ENCODE measurements at regions not wholly inside any gene's neighbourhood (a gene's known extent, or its start where the extent isn't known, plus 50 kb on each side); places are given as distances from the start of the nearest gene placed in this dataset.
"Not testable (repeated sequence)": the region's sequence is repeated elsewhere in the genome, so short reads cannot be mapped to it uniquely, and the experiment has no call there.

- DNase-seq, result no peak
Measured at GRCh38 chr10:85408388-85408787, 958.2 kb downstream of the GRID1 start.

- DNase-seq, result not testable (repeated sequence)
Measured at GRCh38 chr10:85410586-85410985, 956.0 kb downstream of the GRID1 start.

GRCh38 chr10:85413570-85413969 lies 953.0 kb downstream of the GRID1 start:
- DNase-seq, result no peak

DNA sequence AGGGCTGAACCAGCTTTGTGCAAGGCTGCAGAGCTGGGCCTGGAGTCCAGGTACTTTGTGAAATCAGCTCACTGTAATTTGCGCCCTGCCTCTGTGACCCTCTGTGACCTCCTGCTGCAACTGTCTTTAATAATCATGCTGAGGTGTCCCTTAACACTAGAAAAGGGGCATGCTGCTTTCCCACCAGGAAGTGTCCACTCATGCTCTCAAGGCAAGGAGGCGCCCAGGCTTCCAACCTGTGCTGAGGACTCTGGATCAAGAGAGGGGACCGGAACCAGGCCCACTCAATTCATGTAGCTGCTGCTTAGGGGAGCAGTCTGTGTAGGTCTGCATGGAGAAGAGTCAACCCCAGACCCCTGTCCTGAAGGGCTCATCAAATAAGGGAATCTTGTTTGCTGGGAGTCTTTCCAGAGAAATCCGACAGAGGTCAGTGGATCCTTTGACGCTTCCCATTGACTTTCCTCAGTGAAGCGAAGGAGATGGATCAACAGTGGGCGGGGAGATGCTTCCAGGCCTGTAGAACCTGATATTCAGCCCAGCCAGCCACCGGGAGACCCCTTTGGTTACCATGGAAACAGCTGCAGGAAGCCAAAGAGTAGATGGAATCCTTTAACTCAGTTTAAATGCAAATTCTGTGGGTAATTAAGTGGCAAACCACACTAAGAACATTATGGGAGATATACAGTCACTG lies 945.9 kb downstream of the GRID1 start:
- no peak for DNase-seq

GRCh38 chr10:85421421-85421820 lies 945.2 kb downstream of the GRID1 start:
- no peak for DNase-seq

GRCh38 chr10:85429126-85429525 lies 937.5 kb downstream of the GRID1 start:
- DNase-seq, result no peak

DNA sequence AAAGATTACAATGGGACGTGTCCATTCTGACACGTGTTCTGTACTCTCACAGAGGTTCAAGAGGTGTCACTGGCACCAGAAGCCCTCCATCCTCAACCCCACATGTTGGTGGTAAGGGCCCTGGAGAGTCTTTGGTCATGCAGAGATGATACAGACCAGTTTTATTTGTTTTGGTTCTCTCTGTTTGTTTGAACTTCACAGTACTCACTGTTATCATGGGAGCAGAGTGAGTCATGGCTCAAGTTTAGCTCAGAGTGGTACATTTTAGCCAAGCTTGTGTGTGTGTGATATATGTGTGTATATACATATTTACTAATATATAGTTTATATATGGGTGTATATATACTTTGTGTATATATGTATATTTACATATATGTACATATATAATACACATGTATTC lies 935.6 kb downstream of the GRID1 start:
- DNase-seq, result no peak

DNA sequence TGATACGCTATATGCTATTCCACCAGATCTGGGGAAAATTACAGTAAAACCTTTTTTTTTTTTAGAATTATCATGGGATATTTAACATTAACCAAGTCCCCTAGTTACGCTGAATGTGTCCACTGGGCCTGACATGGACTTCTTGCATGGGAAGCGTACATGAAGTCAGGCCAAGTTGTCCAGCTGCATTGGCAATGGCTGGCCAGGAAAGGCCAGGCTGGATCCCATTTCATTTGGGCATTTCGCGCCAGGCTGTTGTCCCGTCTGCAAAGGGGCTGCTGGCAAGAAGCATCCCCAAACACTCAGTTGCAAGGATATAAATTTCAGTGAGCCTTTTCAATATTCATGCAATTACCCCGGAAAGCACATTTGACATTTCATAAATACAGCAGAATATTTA lies 933.3 kb downstream of the GRID1 start:
- no peak for DNase-seq

- DNase-seq, result no peak
Measured at GRCh38 chr10:85444868-85445267, 921.7 kb downstream of the GRID1 start.

DNA sequence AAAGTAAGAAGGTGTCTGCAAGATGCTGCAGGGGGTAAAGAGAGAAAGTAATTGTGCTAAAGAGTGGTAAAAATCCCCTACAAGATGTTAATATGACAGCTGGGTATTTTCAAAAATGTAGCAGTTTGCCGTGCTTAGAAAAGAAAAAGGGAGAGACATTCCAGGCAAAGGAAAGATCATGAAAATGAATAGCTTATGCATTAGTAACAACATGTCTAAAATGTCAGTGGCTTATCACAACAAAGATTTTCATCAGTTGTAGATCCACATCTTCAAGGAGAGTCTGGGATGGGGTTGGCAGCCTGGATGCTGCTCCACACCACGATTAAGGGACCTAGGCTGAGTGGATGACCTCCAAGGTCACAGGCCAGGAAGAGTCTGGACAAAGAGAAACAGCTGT lies 920.9 kb downstream of the GRID1 start:
- DNase-seq, result no peak

DNA sequence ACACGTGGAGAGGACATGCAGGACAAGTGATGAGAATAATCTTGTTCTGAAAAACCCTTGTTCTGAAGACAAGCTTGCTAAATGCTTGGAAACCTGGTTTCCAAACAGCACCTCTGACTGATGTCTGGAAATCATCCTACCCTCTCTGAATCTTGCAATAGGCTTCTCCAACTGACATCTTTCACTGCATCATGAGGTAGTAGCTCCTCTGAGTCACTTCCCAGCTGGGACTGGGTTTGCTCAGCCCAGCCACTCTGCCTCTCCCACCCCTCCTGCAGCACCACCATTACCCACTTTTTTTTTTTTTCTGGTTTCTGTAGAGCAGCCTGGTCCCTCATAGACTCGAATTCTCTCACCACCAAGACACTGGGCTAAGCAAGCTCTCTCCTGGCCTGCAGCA lies 919.8 kb downstream of the GRID1 start:
- DNase-seq, result peak; percentile 1

- no peak for DNase-seq
Measured at GRCh38 chr10:85447690-85448089, 918.9 kb downstream of the GRID1 start.

GRCh38 chr10:85448716-85449115 lies 917.9 kb downstream of the GRID1 start:
- DNase-seq, result no peak

DNA sequence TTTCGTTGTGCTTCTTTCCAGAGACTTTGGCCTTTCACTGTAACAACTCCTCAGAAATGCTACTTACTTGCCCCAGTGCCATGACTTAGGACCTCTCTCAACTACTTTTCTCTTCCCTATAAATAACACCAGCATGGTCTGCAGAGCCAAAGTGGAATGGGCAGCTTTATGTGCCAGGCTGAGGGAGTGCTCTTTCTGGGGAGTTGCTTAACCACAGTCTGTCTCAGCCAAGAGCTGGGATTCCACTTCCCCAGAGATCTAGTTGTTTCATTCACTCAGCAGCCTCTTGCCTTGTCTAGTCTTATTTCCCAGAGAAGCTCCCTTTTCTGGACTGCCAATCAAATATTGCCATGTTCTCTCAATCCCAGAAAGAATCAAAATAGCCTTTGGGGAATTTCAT lies 912.2 kb downstream of the GRID1 start:
- no peak for DNase-seq

GRCh38 chr10:85457191-85457590 lies 909.4 kb downstream of the GRID1 start:
- no peak for DNase-seq

- DNase-seq, result no peak
Measured at GRCh38 chr10:85458324-85458723, 908.3 kb downstream of the GRID1 start.

GRCh38 chr10:85459906-85460305 lies 906.7 kb downstream of the GRID1 start:
- no peak for DNase-seq

DNA sequence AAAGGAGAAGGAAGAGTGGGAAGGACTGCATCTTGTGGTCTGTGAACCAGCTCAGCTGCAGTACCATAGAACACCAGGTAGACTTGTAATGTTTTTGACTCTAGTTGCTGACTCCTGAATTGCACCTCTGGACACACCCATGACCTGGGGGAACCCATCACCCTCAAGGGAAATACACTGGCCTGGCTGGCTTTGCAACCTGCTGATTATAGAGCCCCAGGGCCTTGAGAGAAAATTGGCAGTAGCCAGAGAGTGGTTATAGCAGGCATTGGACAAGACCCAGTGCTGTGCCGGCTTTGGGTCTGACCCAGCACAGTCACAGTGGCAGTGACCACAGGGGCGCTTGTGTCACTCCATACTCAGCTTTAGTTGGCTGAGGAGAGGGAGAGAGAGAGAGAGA lies 902.3 kb downstream of the GRID1 start:
- no peak for DNase-seq

- no peak for DNase-seq
Measured at GRCh38 chr10:85477979-85478378, 888.6 kb downstream of the GRID1 start.

DNA sequence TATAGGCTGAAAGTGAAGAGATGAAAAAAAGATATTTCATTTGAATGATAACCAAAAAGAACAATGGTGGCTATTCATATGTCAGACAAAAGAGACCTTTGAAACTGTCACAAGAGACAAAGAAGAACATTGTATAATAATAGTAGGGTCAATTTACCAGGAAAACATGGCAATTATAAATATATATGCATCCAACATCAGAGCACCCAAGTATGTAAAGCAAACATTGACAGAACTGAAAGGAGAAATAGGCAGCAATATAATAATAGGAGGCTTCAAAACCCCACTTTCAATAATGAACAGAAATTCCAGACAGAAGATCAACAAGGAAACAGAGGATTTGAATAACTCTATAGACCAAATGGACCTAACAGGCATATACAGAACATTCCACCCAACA lies 876.2 kb downstream of the GRID1 start:
- no peak for DNase-seq

GRCh38 chr10:85491652-85492051 lies 874.9 kb downstream of the GRID1 start:
- DNase-seq, result no peak

- no peak for DNase-seq
Measured at GRCh38 chr10:85492684-85493083, 873.9 kb downstream of the GRID1 start.

DNA sequence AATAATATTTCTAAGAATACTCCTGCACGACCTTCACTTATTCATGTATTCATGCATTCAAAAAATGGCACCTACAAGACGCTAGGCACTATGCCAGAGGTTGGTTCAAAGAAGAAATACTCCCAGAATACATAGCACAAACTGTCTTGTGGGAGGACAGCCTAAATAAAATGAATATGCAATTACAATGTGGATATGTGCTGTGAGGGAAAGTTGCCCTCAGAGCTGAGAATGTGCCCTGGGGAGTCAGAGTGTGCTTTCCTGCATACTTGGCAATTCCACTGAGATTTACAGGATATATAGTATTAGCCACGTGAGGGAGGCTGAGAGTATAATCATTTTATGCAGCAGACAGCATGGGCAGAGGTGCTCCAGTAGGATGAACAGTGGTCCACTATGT lies 872.9 kb downstream of the GRID1 start:
- no peak for DNase-seq

- not testable (repeated sequence) for DNase-seq
Measured at GRCh38 chr10:85504641-85505040, 862.0 kb downstream of the GRID1 start.

DNA sequence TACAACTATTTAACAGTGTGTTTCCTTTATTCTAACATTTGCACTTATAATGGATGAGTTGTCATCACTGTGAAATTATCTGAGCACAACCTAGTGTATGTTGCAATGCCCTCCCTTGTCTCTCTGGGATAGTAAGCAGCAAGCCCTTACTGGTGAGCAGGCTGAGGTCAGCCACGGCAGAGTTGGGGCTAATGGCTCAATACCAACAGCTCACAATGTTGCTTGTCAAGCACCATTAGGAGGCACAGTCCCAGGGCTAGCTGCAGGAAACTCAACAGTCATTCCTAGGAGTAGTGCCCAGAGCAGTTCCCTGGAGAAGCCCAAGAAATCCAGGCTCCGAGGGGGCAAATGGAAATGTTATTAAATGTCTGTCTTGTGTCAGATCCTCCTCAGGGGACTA lies 858.4 kb downstream of the GRID1 start:
- no peak for DNase-seq

GRCh38 chr10:85510682-85511081 lies 855.9 kb downstream of the GRID1 start:
- DNase-seq, result no peak

All from activated CD4-positive, alpha-beta T cell treated with anti-CD3 and anti-CD28 coated beads, Interleukin-2, amount 50 U/mL, for 16 hours (primary cell).